Tibial nerve (tissue), 4 donors: ENCODE measurements at regions not wholly inside any gene's neighbourhood (a gene's known extent, or its start where the extent isn't known, plus 50 kb on each side); places are given as distances from the start of the nearest gene placed in this dataset.

ENCODE experiments used
- DNase-seq, 2 donors: peaks; one replicate each; pipeline ENCODE4 v3.0.0-alpha.2; 2019; ENCODE audit warnings: low spot score in 2 of 2
- H3K27ac ChIP-seq, 4 donors: fragments of 200-600 bp; sonication (generic) in 3 of 4; one replicate each; pipeline ENCODE4 v1.5.1; 2017 to 2019; ENCODE audit warnings: mild to moderate bottlenecking in 1 of 4
- H3K27me3 ChIP-seq, 2 donors: fragments of 200-600 bp; sonication (generic) in 1 of 2; one replicate each; pipeline versions ENCODE4 v1.5.1 to v1.6.0; 2017 to 2019
- H3K36me3 ChIP-seq, 3 donors: fragments of 200-600 bp; sonication (generic); one replicate each; pipeline ENCODE4 v1.5.1; 2018 to 2019
- H3K4me1 ChIP-seq, 4 donors: fragments of 200-600 bp; sonication (generic) in 3 of 4; one replicate each; pipeline ENCODE4 v1.5.1; 2017 to 2019
- H3K4me3 ChIP-seq, 4 donors: fragments of 200-600 bp; sonication (generic) in 3 of 4; one replicate each; pipeline ENCODE4 v1.5.1; 2017 to 2019; ENCODE audit warnings: mild to moderate bottlenecking in 1 of 4, moderate library complexity in 1 of 4
- H3K9me3 ChIP-seq, 4 donors: fragments of 200-600 bp; sonication (generic) in 3 of 4; one replicate each; pipeline ENCODE4 v1.5.1; 2017 to 2019
- EP300 ChIP-seq, 2 donors: sonication (generic); formaldehyde crosslinking; IDR thresholded peaks; one replicate each; pipeline ENCODE4 v1.6.1; 2017; ENCODE audit warnings: antibody characterized with exemption in 2 of 2, mild to moderate bottlenecking in 1 of 2
- POLR2A ChIP-seq, 2 donors: fragments of 450-650 bp; IDR thresholded peaks; one replicate each; pipeline ENCODE4 v1.6.1; 2017; ENCODE audit warnings: antibody characterized with exemption in 2 of 2, mild to moderate bottlenecking in 2 of 2, moderate library complexity in 2 of 2
- WGBS, 2 donors: methylation state at CpG; one replicate each; pipeline ENCODE4 v1.1.5; 2018; 5-methylcytosine and 5-hydroxymethylcytosine counted together
- TF ChIP-seq, protein P1 (sequence below), 5 experiments: fragments of 200-600 bp in 3 of 5; fragments of 450-650 bp in 2 of 5; sonication (generic) in 3 of 5; IDR thresholded peaks; one replicate each; pipeline ENCODE4 v1.5.1; 2016 to 2019; ENCODE audit warnings: antibody characterized with exemption in 5 of 5, mild to moderate bottlenecking in 3 of 5, moderate library complexity in 2 of 5

- no peak for DNase-seq
- Histone ChIP-seq H3K4me1 (peaks cover 0 to 14% (median 0%) of the 10 kb centered on the region in 4 donors), H3K9me3 (no peaks in the 10 kb centered on the region), H3K27me3 (no peaks in the 10 kb centered on the region), H3K36me3 (no peaks in the 10 kb centered on the region), H3K27ac (no peak overlapping the region), H3K4me3 (no peak overlapping the region)
- TF ChIP-seq EP300 (IDR thresholded peaks at IDR 0.05), result no peak
- TF ChIP-seq POLR2A (IDR thresholded peaks at IDR 0.05), result no peak
- TF ChIP-seq, protein P1, sequence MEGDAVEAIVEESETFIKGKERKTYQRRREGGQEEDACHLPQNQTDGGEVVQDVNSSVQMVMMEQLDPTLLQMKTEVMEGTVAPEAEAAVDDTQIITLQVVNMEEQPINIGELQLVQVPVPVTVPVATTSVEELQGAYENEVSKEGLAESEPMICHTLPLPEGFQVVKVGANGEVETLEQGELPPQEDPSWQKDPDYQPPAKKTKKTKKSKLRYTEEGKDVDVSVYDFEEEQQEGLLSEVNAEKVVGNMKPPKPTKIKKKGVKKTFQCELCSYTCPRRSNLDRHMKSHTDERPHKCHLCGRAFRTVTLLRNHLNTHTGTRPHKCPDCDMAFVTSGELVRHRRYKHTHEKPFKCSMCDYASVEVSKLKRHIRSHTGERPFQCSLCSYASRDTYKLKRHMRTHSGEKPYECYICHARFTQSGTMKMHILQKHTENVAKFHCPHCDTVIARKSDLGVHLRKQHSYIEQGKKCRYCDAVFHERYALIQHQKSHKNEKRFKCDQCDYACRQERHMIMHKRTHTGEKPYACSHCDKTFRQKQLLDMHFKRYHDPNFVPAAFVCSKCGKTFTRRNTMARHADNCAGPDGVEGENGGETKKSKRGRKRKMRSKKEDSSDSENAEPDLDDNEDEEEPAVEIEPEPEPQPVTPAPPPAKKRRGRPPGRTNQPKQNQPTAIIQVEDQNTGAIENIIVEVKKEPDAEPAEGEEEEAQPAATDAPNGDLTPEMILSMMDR (IDR thresholded peaks at IDR 0.05), result no peak
- 86 to 94% methylated on average over 5 of the region's 5 CpGs for WGBS, 2 donors
Measured at GRCh38 chr10:3990307-3990706, 205.3 kb upstream of the KLF6 start.

GRCh38 chr10:3987143-3987974 is 202.3 kb upstream of the KLF6 start:
- Histone ChIP-seq H3K4me3 (no peak overlapping the region), H3K36me3 (no peaks in the 10 kb centered on the region), H3K27ac (no peak overlapping the region), H3K4me1 (peaks cover 0 to 7% (median 0%) of the 10 kb centered on the region in 4 donors), H3K27me3 (no peaks in the 10 kb centered on the region), H3K9me3 (peaks cover 0 to 6% (median 0%) of the 10 kb centered on the region in 4 donors)
- no peak for DNase-seq
- TF ChIP-seq EP300 (IDR thresholded peaks at IDR 0.05), result no peak
- no peak for TF ChIP-seq POLR2A (IDR thresholded peaks at IDR 0.05)
- TF ChIP-seq, protein P1 (IDR thresholded peaks at IDR 0.05), result no peak
- 68 to 75% methylated on average over 9 of the region's 9 CpGs for WGBS, 2 donors

GRCh38 chr10:3986493-3987142 is 201.6 kb upstream of the KLF6 start:
- no peak for DNase-seq
- WGBS, 2 donors, result 62 to 68% methylated on average over 10 of the region's 10 CpGs
- H3K36me3 ChIP-seq, result no peaks in the 10 kb centered on the region
- H3K4me3 ChIP-seq, result no peak overlapping the region
- H3K9me3 ChIP-seq, result peaks cover 0 to 6% (median 0%) of the 10 kb centered on the region in 4 donors
- TF ChIP-seq POLR2A (IDR thresholded peaks at IDR 0.05) (no peak), EP300 (IDR thresholded peaks at IDR 0.05) (no peak)
- TF ChIP-seq, protein P1 (IDR thresholded peaks at IDR 0.05), result no peak
- H3K27me3 ChIP-seq, result no peaks in the 10 kb centered on the region
- no peak overlapping the region for H3K27ac ChIP-seq
- H3K4me1 ChIP-seq, result peaks cover 0 to 7% (median 0%) of the 10 kb centered on the region in 4 donors

DNA sequence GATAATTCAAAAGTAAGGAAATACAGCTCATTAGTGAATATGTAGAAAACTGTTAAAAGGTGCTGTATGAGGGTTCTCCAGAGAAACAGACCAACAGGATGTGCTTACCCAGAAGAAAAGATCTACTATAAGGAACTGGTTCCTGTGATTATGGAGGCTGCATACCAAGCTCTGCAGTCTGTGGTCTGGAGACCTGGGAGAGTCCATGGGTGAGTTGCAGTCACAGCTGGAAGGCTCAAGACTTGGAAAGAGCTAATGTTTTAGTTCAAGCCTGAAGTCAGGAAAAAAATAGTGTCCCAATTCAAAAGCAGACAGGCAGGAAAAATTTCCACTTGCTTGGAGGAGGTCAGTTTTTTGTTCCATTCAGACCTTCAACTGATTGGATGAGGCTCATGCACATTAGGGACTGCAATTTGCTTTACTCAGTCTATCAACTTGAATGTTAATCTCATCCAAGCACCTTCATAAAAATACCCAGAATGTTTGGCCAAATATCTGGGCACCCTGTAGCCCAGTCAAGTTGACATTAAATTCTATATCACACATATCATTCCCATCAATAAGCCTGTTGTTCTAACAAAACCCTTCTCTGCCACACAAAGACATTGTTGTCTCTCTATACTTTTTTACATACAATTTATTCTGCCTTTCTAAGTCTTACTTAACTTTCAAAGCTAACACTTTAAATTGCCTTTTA is 197.9 kb upstream of the KLF6 start:
- Histone ChIP-seq H3K27me3 (no peaks in the 10 kb centered on the region), H3K36me3 (no peaks in the 10 kb centered on the region), H3K4me3 (no peak overlapping the region), H3K9me3 (peaks cover 0 to 6% (median 0%) of the 10 kb centered on the region in 4 donors), H3K27ac (no peak overlapping the region), H3K4me1 (peaks cover 0 to 7% (median 0%) of the 10 kb centered on the region in 4 donors)
- TF ChIP-seq, protein P1 (IDR thresholded peaks at IDR 0.05), result no peak
- TF ChIP-seq EP300 (IDR thresholded peaks at IDR 0.05), result no peak
- TF ChIP-seq POLR2A (IDR thresholded peaks at IDR 0.05), result no peak
- no peak for DNase-seq
